ENCODE measurements at regions not wholly inside any gene's neighbourhood (a gene's known extent, or its start where the extent isn't known, plus 50 kb on each side); places are given as distances from the start of the nearest gene placed in this dataset.

DNA sequence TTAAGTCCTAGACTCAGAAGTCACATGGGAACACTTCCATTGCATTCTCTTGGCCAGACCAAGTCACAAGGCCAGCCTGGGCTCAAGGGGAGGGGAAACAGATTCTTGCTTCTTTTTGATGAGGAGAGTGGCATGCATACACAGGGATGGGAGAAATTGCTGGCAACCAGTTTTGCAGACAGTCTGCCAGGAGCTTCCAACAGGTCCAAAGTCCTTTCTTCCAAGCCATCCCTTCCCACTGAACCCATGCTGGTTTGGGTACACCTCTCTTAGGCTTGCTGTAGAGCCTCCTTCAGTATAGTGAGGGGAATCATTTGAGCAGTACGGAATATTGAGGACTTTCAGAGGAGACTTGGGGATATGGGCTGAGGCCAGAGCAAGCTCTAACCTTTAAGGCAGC is 267.8 kb downstream of the BCOR start:
- Histone ChIP-seq H3K27ac (no peak overlapping the region), H3K27me3 (no peaks in the 10 kb centered on the region), H3K4me3 (no peak overlapping the region), H3K9me3 (ENCODE audit: low read depth) (no peaks in the 10 kb centered on the region), H3K36me3 (no peaks in the 10 kb centered on the region), H3K4me1 (ENCODE audit: low read depth) (peaks cover 3% of the 10 kb centered on the region)
- TF ChIP-seq, protein P1, sequence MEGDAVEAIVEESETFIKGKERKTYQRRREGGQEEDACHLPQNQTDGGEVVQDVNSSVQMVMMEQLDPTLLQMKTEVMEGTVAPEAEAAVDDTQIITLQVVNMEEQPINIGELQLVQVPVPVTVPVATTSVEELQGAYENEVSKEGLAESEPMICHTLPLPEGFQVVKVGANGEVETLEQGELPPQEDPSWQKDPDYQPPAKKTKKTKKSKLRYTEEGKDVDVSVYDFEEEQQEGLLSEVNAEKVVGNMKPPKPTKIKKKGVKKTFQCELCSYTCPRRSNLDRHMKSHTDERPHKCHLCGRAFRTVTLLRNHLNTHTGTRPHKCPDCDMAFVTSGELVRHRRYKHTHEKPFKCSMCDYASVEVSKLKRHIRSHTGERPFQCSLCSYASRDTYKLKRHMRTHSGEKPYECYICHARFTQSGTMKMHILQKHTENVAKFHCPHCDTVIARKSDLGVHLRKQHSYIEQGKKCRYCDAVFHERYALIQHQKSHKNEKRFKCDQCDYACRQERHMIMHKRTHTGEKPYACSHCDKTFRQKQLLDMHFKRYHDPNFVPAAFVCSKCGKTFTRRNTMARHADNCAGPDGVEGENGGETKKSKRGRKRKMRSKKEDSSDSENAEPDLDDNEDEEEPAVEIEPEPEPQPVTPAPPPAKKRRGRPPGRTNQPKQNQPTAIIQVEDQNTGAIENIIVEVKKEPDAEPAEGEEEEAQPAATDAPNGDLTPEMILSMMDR (IDR thresholded peaks at IDR 0.05; ENCODE audit: low read depth, low read length) = no peak
- DNase-seq (ENCODE audit: low read depth in 1 of 2, low spot score in 1 of 2) = no peak

DNA sequence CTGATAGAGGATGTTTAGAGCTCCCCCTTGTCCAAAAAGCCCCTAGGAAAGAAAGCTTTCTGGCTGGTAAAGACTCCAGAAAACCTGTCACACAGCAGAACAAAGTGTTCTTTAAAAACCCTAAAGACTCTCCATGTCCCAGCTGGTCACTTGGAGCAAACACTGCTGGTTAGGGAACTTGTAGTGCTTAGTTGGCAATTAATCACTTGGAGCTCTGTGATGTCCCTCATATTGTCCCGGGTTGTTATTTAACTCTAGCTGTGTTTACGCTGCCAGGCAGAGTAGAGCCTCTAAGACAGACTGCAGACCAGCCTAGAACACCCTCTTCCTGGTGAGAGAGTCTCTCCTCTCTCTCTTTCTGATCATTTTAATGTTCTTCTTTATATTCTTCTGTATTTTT is 267.3 kb downstream of the BCOR start:
- H3K27ac ChIP-seq = no peak overlapping the region
- no peaks in the 10 kb centered on the region for H3K9me3 ChIP-seq (ENCODE audit: low read depth)
- H3K4me1 ChIP-seq (ENCODE audit: low read depth) = peaks cover 3% of the 10 kb centered on the region
- TF ChIP-seq, protein P1 (IDR thresholded peaks at IDR 0.05; ENCODE audit: low read depth, low read length) = no peak
- no peaks in the 10 kb centered on the region for H3K36me3 ChIP-seq
- H3K4me3 ChIP-seq = no peak overlapping the region
- no peaks in the 10 kb centered on the region for H3K27me3 ChIP-seq
- DNase-seq (ENCODE audit: low read depth in 1 of 2, low spot score in 1 of 2) = no peak

DNA sequence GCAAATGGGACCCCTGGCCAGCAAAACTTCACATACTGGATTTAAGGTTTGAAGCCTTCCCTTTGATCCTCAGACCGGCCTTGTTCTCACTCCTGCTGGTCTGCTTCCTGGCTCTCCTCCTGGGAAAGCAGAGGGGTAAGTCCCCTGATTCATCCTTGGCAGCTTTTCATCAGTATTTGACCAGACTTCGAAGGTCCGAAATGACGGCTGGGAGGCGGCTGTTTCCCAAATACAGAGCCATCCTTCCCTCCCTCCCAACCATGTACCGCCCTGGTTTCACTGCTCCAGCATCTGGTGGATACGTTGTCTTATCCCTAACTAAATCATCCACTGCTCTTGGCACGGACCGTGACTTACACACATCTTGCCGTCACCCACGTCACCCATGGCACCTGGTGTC is 265.5 kb downstream of the BCOR start:
- no peak for DNase-seq (ENCODE audit: low read depth in 1 of 2, low spot score in 1 of 2)
- Histone ChIP-seq H3K4me1 (ENCODE audit: low read depth) (peaks cover 3% of the 10 kb centered on the region), H3K9me3 (ENCODE audit: low read depth) (no peaks in the 10 kb centered on the region), H3K27ac (no peak overlapping the region), H3K27me3 (no peaks in the 10 kb centered on the region), H3K36me3 (no peaks in the 10 kb centered on the region), H3K4me3 (no peak overlapping the region)
- TF ChIP-seq, protein P1 (IDR thresholded peaks at IDR 0.05; ENCODE audit: low read depth, low read length) = no peak

DNA sequence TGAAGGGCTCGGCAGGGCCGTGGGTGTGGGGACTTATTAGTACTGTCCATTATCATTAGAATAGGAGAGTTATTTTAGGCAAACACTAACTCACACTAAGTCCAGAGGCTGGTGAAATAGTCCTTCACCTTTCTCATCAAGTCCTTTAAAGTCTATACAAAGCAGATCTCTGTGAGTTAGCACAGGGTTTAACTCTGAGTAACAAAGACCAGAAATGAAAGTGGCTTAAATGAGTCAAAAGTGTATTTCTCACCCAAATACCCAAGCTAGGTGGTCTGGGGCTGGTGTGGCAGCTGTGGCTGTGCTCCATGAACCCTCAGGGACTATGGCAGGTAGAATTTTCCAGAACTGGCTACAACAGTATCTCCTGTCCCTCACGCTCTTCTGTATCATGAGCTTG is 263.2 kb downstream of the BCOR start:
- peaks cover 3% of the 10 kb centered on the region for H3K4me1 ChIP-seq (ENCODE audit: low read depth)
- H3K9me3 ChIP-seq (ENCODE audit: low read depth) = no peaks in the 10 kb centered on the region
- TF ChIP-seq, protein P1 (IDR thresholded peaks at IDR 0.05; ENCODE audit: low read depth, low read length) = no peak
- H3K27ac ChIP-seq = no peak overlapping the region
- H3K36me3 ChIP-seq = no peaks in the 10 kb centered on the region
- H3K27me3 ChIP-seq = no peaks in the 10 kb centered on the region
- DNase-seq (ENCODE audit: low read depth in 1 of 2, low spot score in 1 of 2) = no peak
- H3K4me3 ChIP-seq = no peak overlapping the region

DNA sequence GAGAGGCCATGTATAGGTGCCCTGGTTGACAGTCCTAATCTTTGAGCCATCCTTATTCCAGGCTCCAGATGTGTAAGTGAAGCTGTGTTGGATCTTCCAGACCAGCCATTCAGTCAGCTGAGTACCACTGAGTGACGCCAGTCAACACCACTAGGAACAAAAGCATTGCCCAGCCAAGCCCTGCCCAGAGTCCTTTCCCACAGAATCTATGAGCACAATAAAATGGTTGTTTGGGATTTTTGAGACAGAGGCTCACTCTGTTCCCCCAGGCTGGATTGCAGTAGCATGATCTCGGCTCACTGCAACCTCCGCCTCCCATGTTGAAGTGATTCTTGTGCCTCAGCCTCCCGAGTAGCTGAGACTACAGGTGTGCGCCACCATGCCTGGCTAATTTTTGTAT is 262.5 kb downstream of the BCOR start:
- TF ChIP-seq, protein P1 (IDR thresholded peaks at IDR 0.05; ENCODE audit: low read depth, low read length) = no peak
- peaks cover 3% of the 10 kb centered on the region for H3K4me1 ChIP-seq (ENCODE audit: low read depth)
- no peaks in the 10 kb centered on the region for H3K27me3 ChIP-seq
- no peaks in the 10 kb centered on the region for H3K9me3 ChIP-seq (ENCODE audit: low read depth)
- H3K4me3 ChIP-seq = no peak overlapping the region
- no peak for DNase-seq (ENCODE audit: low read depth in 1 of 2, low spot score in 1 of 2)
- no peaks in the 10 kb centered on the region for H3K36me3 ChIP-seq
- H3K27ac ChIP-seq = no peak overlapping the region

DNA sequence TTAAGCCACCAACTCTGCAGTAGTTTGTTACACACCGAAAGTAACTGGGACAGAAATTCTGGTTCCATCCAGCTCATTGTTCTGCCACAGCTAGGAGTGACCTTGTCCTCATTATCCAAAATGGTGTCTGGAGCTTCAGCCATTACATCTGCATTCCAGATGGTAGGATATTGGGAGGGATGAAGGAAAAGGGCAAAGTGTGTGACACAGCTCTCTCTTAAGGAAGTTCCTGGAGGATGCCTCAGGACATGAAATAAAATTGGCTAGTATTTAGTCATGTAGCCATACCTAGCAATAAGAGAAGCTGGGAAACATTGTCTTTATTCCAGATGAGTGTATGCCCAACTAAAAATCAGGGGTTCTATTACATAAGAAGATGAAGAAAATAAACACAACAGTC is 262.0 kb downstream of the BCOR start:
- DNase-seq (ENCODE audit: low read depth in 1 of 2, low spot score in 1 of 2) = no peak
- Histone ChIP-seq H3K4me1 (ENCODE audit: low read depth) (peaks cover 3% of the 10 kb centered on the region), H3K9me3 (ENCODE audit: low read depth) (no peaks in the 10 kb centered on the region), H3K27ac (no peak overlapping the region), H3K27me3 (no peaks in the 10 kb centered on the region), H3K36me3 (no peaks in the 10 kb centered on the region), H3K4me3 (no peak overlapping the region)
- TF ChIP-seq, protein P1 (IDR thresholded peaks at IDR 0.05; ENCODE audit: low read depth, low read length) = no peak
